HG03469 (cell line): ENCODE measurements at regions not wholly inside any gene's neighbourhood (a gene's known extent, or its start where the extent isn't known, plus 50 kb on each side); places are given as distances from the start of the nearest gene placed in this dataset.

Experiments
- ATAC-seq: cut with Tn5 transposase; IDR thresholded peaks from one replicate; pipeline ENCODE4 v1.9.1; 2021; ENCODE audit warnings: mild to moderate bottlenecking, moderate library complexity, moderate number of reproducible peaks; ENCODE audit not compliant: unreplicated experiment

GRCh38 chr16:86965331-86965730, 351.9 kb downstream of the C16orf95 start:
- ATAC-seq = no peak

- ATAC-seq = no peak
Measured at GRCh38 chr16:86965840-86966550, 351.2 kb downstream of the C16orf95 start.

GRCh38 chr16:86966777-86967176, 350.4 kb downstream of the C16orf95 start:
- no peak for ATAC-seq

GRCh38 chr16:86968866-86969265, 348.3 kb downstream of the C16orf95 start:
- ATAC-seq = no peak

- ATAC-seq = no peak
Measured at GRCh38 chr16:86969716-86970115, 347.5 kb downstream of the C16orf95 start.

- ATAC-seq = no peak
Measured at GRCh38 chr16:86970279-86970678, 346.9 kb downstream of the C16orf95 start.

- no peak for ATAC-seq
Measured at GRCh38 chr16:86970726-86971125, 346.5 kb downstream of the C16orf95 start.

- no peak for ATAC-seq
Measured at GRCh38 chr16:86971251-86971650, 345.9 kb downstream of the C16orf95 start.

- no peak for ATAC-seq
Measured at GRCh38 chr16:86974120-86974519, 343.1 kb downstream of the C16orf95 start.

GRCh38 chr16:86975445-86975844, 341.7 kb downstream of the C16orf95 start:
- ATAC-seq = no peak

GRCh38 chr16:86977076-86977676, 340.0 kb downstream of the C16orf95 start:
- ATAC-seq = no peak

GRCh38 chr16:86978445-86979030, 338.7 kb downstream of the C16orf95 start:
- ATAC-seq = no peak

GRCh38 chr16:86979061-86979460, 338.1 kb downstream of the C16orf95 start:
- no peak for ATAC-seq

- no peak for ATAC-seq
Measured at GRCh38 chr16:86979984-86980553, 337.1 kb downstream of the C16orf95 start.

- no peak for ATAC-seq
Measured at GRCh38 chr16:86980644-86981043, 336.5 kb downstream of the C16orf95 start.

GRCh38 chr16:86982347-86982596, 334.9 kb downstream of the C16orf95 start:
- no peak for ATAC-seq

- ATAC-seq = no peak
Measured at GRCh38 chr16:86982912-86983311, 334.3 kb downstream of the C16orf95 start.

GRCh38 chr16:86983621-86984020, 333.6 kb downstream of the C16orf95 start:
- no peak for ATAC-seq

GRCh38 chr16:86984343-86984742, 332.8 kb downstream of the C16orf95 start:
- ATAC-seq = no peak

GRCh38 chr16:86984991-86985647, 332.1 kb downstream of the C16orf95 start:
- ATAC-seq = no peak

- ATAC-seq = no peak
Measured at GRCh38 chr16:86985648-86986015, 331.6 kb downstream of the C16orf95 start.

- no peak for ATAC-seq
Measured at GRCh38 chr16:86986136-86986535, 331.1 kb downstream of the C16orf95 start.
